PC-9 (cell line): ENCODE measurements at regions not wholly inside any gene's neighbourhood (a gene's known extent, or its start where the extent isn't known, plus 50 kb on each side); places are given as distances from the start of the nearest gene placed in this dataset.

Experiments
- BruUV-seq: library from RNA; stranded (reverse); fragments of 400-500 nt; replicated peaks from 2 replicates; lab custom pipeline; 2021; lab: Mats Ljungman, UMichigan
- CTCF ChIA-PET: fragments of 300-600 bp; sonication (Branson Sonifier 250); formaldehyde crosslinking; loops from one replicate; lab custom pipeline; 2022; ENCODE audit warnings: antibody characterized with exemption; lab: Charles Lee
- POLR2A ChIA-PET: fragments of 300-600 bp; sonication (Branson Sonifier 250); formaldehyde crosslinking; loops from one replicate; lab custom pipeline; 2022; ENCODE audit warnings: antibody characterized with exemption; ENCODE audit not compliant: unreplicated experiment; lab: Charles Lee
- DNase-seq, 2 experiments: peaks; one replicate each; pipeline versions ENCODE4 v3.0.0 to v3.0.0-alpha.2; 2015 to 2022; ENCODE audit warnings: mixed read lengths in 1 of 2
- H2AFZ ChIP-seq: fragments of 200-600 bp; sonication (generic); 2 replicates; pipeline ENCODE4 v1.8.1; 2017; ENCODE audit warnings: antibody characterized with exemption
- H3F3A ChIP-seq: fragments of 200-600 bp; sonication (generic); 2 replicates; pipeline ENCODE4 v1.8.1; 2017; ENCODE audit warnings: antibody characterized with exemption, mild to moderate bottlenecking, low read depth; ENCODE audit not compliant: insufficient read depth
- H3K27ac ChIP-seq: fragments of 200-600 bp; sonication (generic); 2 replicates; pipeline ENCODE4 v1.6.1; 2016; ENCODE audit warnings: mixed run types
- H3K27me3 ChIP-seq: fragments of 200-600 bp; sonication (generic); 2 replicates; pipeline ENCODE4 v1.6.1; 2016; ENCODE audit warnings: low read depth, mixed run types; ENCODE audit not compliant: insufficient read depth
- H3K36me3 ChIP-seq: fragments of 200-600 bp; sonication (generic); 2 replicates; pipeline ENCODE4 v1.6.1; 2016; ENCODE audit warnings: low read depth, mixed run types
- H3K4me1 ChIP-seq: fragments of 200-600 bp; sonication (generic); replicated peaks from 2 replicates; pipeline ENCODE4 v1.6.1; 2016; ENCODE audit warnings: mixed run types; ENCODE audit not compliant: insufficient read depth
- H3K4me2 ChIP-seq: fragments of 200-600 bp; sonication (generic); 2 replicates; pipeline ENCODE4 v1.6.1; 2017; ENCODE audit warnings: mixed run types
- H3K4me3 ChIP-seq: fragments of 200-600 bp; sonication (generic); 2 replicates; pipeline ENCODE4 v1.6.1; 2016; ENCODE audit warnings: mixed run types
- H3K79me2 ChIP-seq: fragments of 200-600 bp; sonication (generic); 2 replicates; pipeline ENCODE4 v1.6.1; 2017; ENCODE audit warnings: low read depth, mixed run types
- H3K9me2 ChIP-seq: fragments of 200-600 bp; sonication (generic); 2 replicates; pipeline ENCODE4 v1.8.1; 2017; ENCODE audit warnings: mild to moderate bottlenecking; ENCODE audit not compliant: insufficient read depth
- H3K9me3 ChIP-seq: fragments of 200-600 bp; sonication (generic); 2 replicates; pipeline ENCODE4 v1.8.1; 2016; ENCODE audit warnings: low read depth; ENCODE audit not compliant: insufficient read depth
- H4K20me1 ChIP-seq: fragments of 200-600 bp; sonication (generic); 2 replicates; pipeline ENCODE4 v1.8.1; 2017; ENCODE audit not compliant: insufficient read depth
- CTCF ChIP-seq: fragments of 200-600 bp; sonication (generic); conservative IDR thresholded peaks from 2 replicates; pipeline ENCODE4 v1.6.1; 2017; ENCODE audit warnings: mixed run types, antibody characterized with exemption, mild to moderate bottlenecking, moderate library complexity
- EZH2 ChIP-seq: fragments of 200-600 bp; sonication (generic); IDR thresholded peaks from 2 replicates; pipeline ENCODE4 v1.8.0; 2017; ENCODE audit warnings: antibody characterized with exemption, low read depth
- intact Hi-C: fragments of 100-400 bp; cut with micrococcal nuclease; formaldehyde crosslinking; loops from one replicate; pipeline ENCODE4 v1.10.0; 2022; ENCODE audit not compliant: unreplicated experiment

- H3K27me3 ChIP-seq: no peaks in the 10 kb centered on the region
- DNase-seq: no peak
- H3K4me2 ChIP-seq: no peak overlapping the region
- no TSS peak for BruUV-seq
- no peaks in the 10 kb centered on the region for H3K36me3 ChIP-seq
- H4K20me1 ChIP-seq: no peaks in the 10 kb centered on the region
- intact Hi-C loops: no loop called here
- H3K27ac ChIP-seq: no peak overlapping the region
- ChIA-PET CTCF (no interaction called here), POLR2A (no interaction called here)
- H3K4me3 ChIP-seq: no peak overlapping the region
- H3F3A ChIP-seq: no peaks in the 10 kb centered on the region
- no peak overlapping the region for H2AFZ ChIP-seq
- no peaks in the 10 kb centered on the region for H3K9me2 ChIP-seq
- H3K9me3 ChIP-seq: no peaks in the 10 kb centered on the region
- no peaks in the 10 kb centered on the region for H3K4me1 ChIP-seq
- TF ChIP-seq EZH2: no peak
- no peak for TF ChIP-seq CTCF
- H3K79me2 ChIP-seq: no peaks in the 10 kb centered on the region
These were observed 111.0 kb upstream of the PITX2 start for GRCh38 chr4:110733901-110734300.

GRCh38 chr4:110735686-110736085 lies 112.8 kb upstream of the PITX2 start:
- H4K20me1 ChIP-seq: no peaks in the 10 kb centered on the region
- no peaks in the 10 kb centered on the region for H3K9me2 ChIP-seq
- H3K4me3 ChIP-seq: no peak overlapping the region
- CTCF ChIA-PET: no interaction called here
- no peaks in the 10 kb centered on the region for H3K27me3 ChIP-seq
- intact Hi-C loops: no loop called here
- no peaks in the 10 kb centered on the region for H3K79me2 ChIP-seq
- DNase-seq: no peak
- H3K4me2 ChIP-seq: no peak overlapping the region
- TF ChIP-seq CTCF (no peak), EZH2 (no peak)
- POLR2A ChIA-PET: no interaction called here
- no TSS peak for BruUV-seq
- no peaks in the 10 kb centered on the region for H3F3A ChIP-seq
- H3K36me3 ChIP-seq: no peaks in the 10 kb centered on the region
- H3K9me3 ChIP-seq: no peaks in the 10 kb centered on the region
- no peak overlapping the region for H3K27ac ChIP-seq
- H3K4me1 ChIP-seq: no peaks in the 10 kb centered on the region
- H2AFZ ChIP-seq: no peak overlapping the region

- POLR2A ChIA-PET: no interaction called here
- no peaks in the 10 kb centered on the region for H3K27me3 ChIP-seq
- H3F3A ChIP-seq: no peaks in the 10 kb centered on the region
- H3K4me2 ChIP-seq: no peak overlapping the region
- no peaks in the 10 kb centered on the region for H3K36me3 ChIP-seq
- no peak overlapping the region for H3K27ac ChIP-seq
- intact Hi-C loops: no loop called here
- H3K4me1 ChIP-seq: no peaks in the 10 kb centered on the region
- CTCF ChIA-PET: no interaction called here
- DNase-seq: no peak
- H3K4me3 ChIP-seq: no peak overlapping the region
- no peak overlapping the region for H2AFZ ChIP-seq
- H3K9me3 ChIP-seq: no peaks in the 10 kb centered on the region
- no peaks in the 10 kb centered on the region for H3K9me2 ChIP-seq
- no peaks in the 10 kb centered on the region for H4K20me1 ChIP-seq
- BruUV-seq: no TSS peak
- no peaks in the 10 kb centered on the region for H3K79me2 ChIP-seq
- no peak for TF ChIP-seq EZH2
- no peak for TF ChIP-seq CTCF
These were observed 115.1 kb upstream of the PITX2 start for GRCh38 chr4:110737931-110738330.
